ENCODE measurements at regions not wholly inside any gene's neighbourhood (a gene's known extent, or its start where the extent isn't known, plus 50 kb on each side); places are given as distances from the start of the nearest gene placed in this dataset.

GRCh38 chr15:62866366-62866765, 176.2 kb upstream of the TPM1 start:
- no peak for TF ChIP-seq CTCF (IDR thresholded peaks at IDR 0.05; ENCODE audit: low read depth, low read length, missing input control)
- no peak for TF ChIP-seq TAF1 (conservative IDR thresholded peaks at IDR 0.05)
- no peak for TF ChIP-seq MAX (IDR thresholded peaks at IDR 0.05)
- no peak for TF ChIP-seq REST (IDR thresholded peaks at IDR 0.05)
- no peak for TF ChIP-seq GABPA (IDR thresholded peaks at IDR 0.05 in 1 of 2, conservative IDR thresholded peaks at IDR 0.05 in 1 of 2)

All from liver (tissue), 3 donors.